Aorta (tissue), 5 donors: ENCODE measurements at regions not wholly inside any gene's neighbourhood (a gene's known extent, or its start where the extent isn't known, plus 50 kb on each side); places are given as distances from the start of the nearest gene placed in this dataset.
A peak's percentile ranks its signal among the peaks of the same experiment; 100 is the strongest.

Experiments
- ATAC-seq: fragments of 200-7000 bp; cut with Tn5 transposase; one replicate; pipeline ENCODE4 v1.9.1; 2022; ENCODE audit warnings: moderate library complexity; ENCODE audit not compliant: low FRiP score
- DNase-seq, 2 donors: peaks; one replicate each; pipeline ENCODE4 v3.0.0-alpha.2; 2020
- H3K27ac ChIP-seq, 2 donors: one replicate each; pipeline ENCODE4 v1.5.1; 2013; ENCODE audit warnings: low read length in 2 of 2, mild to moderate bottlenecking in 2 of 2, moderate library complexity in 2 of 2, control low read depth in 1 of 2, inconsistent platforms in 1 of 2, low read depth in 1 of 2
- H3K27me3 ChIP-seq, 2 donors: one replicate each; pipeline ENCODE4 v1.6.1; 2013; ENCODE audit warnings: control low read depth in 1 of 2, low read length in 1 of 2, mild to moderate bottlenecking in 1 of 2, moderate library complexity in 1 of 2; ENCODE audit not compliant: insufficient read depth in 2 of 2, control insufficient read depth in 1 of 2
- H3K36me3 ChIP-seq, 2 donors: one replicate each; pipeline ENCODE4 v1.6.1; 2013; ENCODE audit warnings: control low read depth in 1 of 2, low read length in 1 of 2, mild to moderate bottlenecking in 1 of 2; ENCODE audit not compliant: insufficient read depth in 2 of 2, control insufficient read depth in 1 of 2
- H3K4me1 ChIP-seq, 2 donors: one replicate each; pipeline ENCODE4 v1.6.1; 2013; ENCODE audit warnings: low read length in 2 of 2, control low read depth in 1 of 2, mild to moderate bottlenecking in 1 of 2, moderate library complexity in 1 of 2; ENCODE audit not compliant: insufficient read depth in 2 of 2, control insufficient read depth in 1 of 2
- H3K4me3 ChIP-seq, 2 donors: one replicate each; pipeline ENCODE4 v1.5.1; 2013; ENCODE audit warnings: low read length in 2 of 2, control low read depth in 1 of 2, mild to moderate bottlenecking in 1 of 2
- H3K9me3 ChIP-seq: one replicate; pipeline ENCODE4 v1.6.1; 2013; ENCODE audit warnings: mild to moderate bottlenecking, low read length; ENCODE audit not compliant: control insufficient read depth
- WGBS, 2 donors: extraction: QIAGEN DNeasy Blood & Tissue Kit; methylation state at CpG; one replicate each; pipeline ENCODE4 v1.1.7; 2013; 5-methylcytosine and 5-hydroxymethylcytosine counted together
- intact Hi-C, 2 donors: fragments of 100-400 bp; cut with DNase I; formaldehyde crosslinking; loops; one replicate each; pipeline versions ENCODE4 v1.14.2 to v1.15.0; 2022
- donor health status: healthy with polysubstance abuse.
- donor health status: Bipolar disorder and iron deficiency.
- donor health status: DM: no; HTN: no; CAD: no.
- donor health status: DM: no; HTN: no; CAD: no.
- donor health status: DM: yes; HTN: yes; CAD: no.

GRCh38 chr6:44062771-44063560, 64.3 kb downstream of the MRPL14 start:
- Histone ChIP-seq H3K27me3 (no peaks in the 10 kb centered on the region), H3K9me3 (no peaks in the 10 kb centered on the region), H3K36me3 (no peaks in the 10 kb centered on the region), H3K27ac (no peak overlapping the region), H3K4me3 (no peak overlapping the region), H3K4me1 (peaks cover 0 to 4% of the 10 kb centered on the region in 2 donors)
- WGBS, 2 donors, result 76 to 85% methylated on average over 20 of the region's 20 CpGs
- DNase-seq (peak in 1 of 2 donors; percentile 64), ATAC-seq (no peak)
- intact Hi-C loops, result no loop called here

- H3K4me3 ChIP-seq, result no peak overlapping the region
- peak overlapping the region in 1 of 2 donors; percentile 7 for H3K27ac ChIP-seq
- H3K9me3 ChIP-seq, result no peaks in the 10 kb centered on the region
- peak in 1 of 2 donors; percentile 69 for DNase-seq
- WGBS, 2 donors, result 48 to 51% methylated on average over 3 of the region's 3 CpGs
- peaks cover 0 to 4% of the 10 kb centered on the region in 2 donors for H3K4me1 ChIP-seq
- no peak for ATAC-seq
- no peaks in the 10 kb centered on the region for H3K27me3 ChIP-seq
- no peaks in the 10 kb centered on the region for H3K36me3 ChIP-seq
- intact Hi-C loops, result no loop called here
These were observed 65.0 kb downstream of the MRPL14 start for GRCh38 chr6:44062105-44062770.

- DNase-seq, result no peak
- intact Hi-C loops, result no loop called here
- Histone ChIP-seq H3K4me3 (no peak overlapping the region), H3K27ac (no peak overlapping the region), H3K4me1 (peaks cover 0 to 4% of the 10 kb centered on the region in 2 donors), H3K36me3 (no peaks in the 10 kb centered on the region), H3K27me3 (no peaks in the 10 kb centered on the region), H3K9me3 (no peaks in the 10 kb centered on the region)
- ATAC-seq, result no peak
- 30 to 32% methylated on average over 5 of the region's 5 CpGs for WGBS, 2 donors
These were observed 65.7 kb downstream of the MRPL14 start for GRCh38 chr6:44061375-44062104.

GRCh38 chr6:44060612-44061374, 66.5 kb downstream of the MRPL14 start:
- intact Hi-C loops, result no loop called here
- ATAC-seq, result no peak
- H3K36me3 ChIP-seq, result no peaks in the 10 kb centered on the region
- DNase-seq, result no peak
- no peaks in the 10 kb centered on the region for H3K9me3 ChIP-seq
- no peak overlapping the region for H3K27ac ChIP-seq
- peaks cover 0 to 4% of the 10 kb centered on the region in 2 donors for H3K4me1 ChIP-seq
- H3K4me3 ChIP-seq, result no peak overlapping the region
- WGBS, 2 donors, result 81 to 88% methylated on average over 10 of the region's 10 CpGs
- H3K27me3 ChIP-seq, result no peaks in the 10 kb centered on the region

- DNase-seq (no peak), ATAC-seq (no peak)
- WGBS, 2 donors, result 43 to 47% methylated on average over 7 of the region's 7 CpGs
- Histone ChIP-seq H3K4me3 (no peak overlapping the region), H3K9me3 (no peaks in the 10 kb centered on the region), H3K27ac (peak overlapping the region in 1 of 2 donors; percentile 50), H3K27me3 (no peaks in the 10 kb centered on the region), H3K36me3 (no peaks in the 10 kb centered on the region), H3K4me1 (peaks cover 0 to 4% of the 10 kb centered on the region in 2 donors)
- intact Hi-C loops, result loop anchor here in 1 of 2 donors (5.0 kb wide), 1 partner anchor 57 kb away; no protein-coding TSS in a partner anchor
These were observed 67.6 kb downstream of the MRPL14 start for GRCh38 chr6:44059359-44060346.

GRCh38 chr6:44058617-44059358, 68.5 kb downstream of the MRPL14 start:
- Histone ChIP-seq H3K4me1 (peaks cover 0 to 4% of the 10 kb centered on the region in 2 donors), H3K27me3 (no peaks in the 10 kb centered on the region), H3K27ac (peak overlapping the region in 1 of 2 donors; percentile 69), H3K4me3 (no peak overlapping the region), H3K9me3 (no peaks in the 10 kb centered on the region), H3K36me3 (no peaks in the 10 kb centered on the region)
- peak; percentile 92 to 95 for DNase-seq
- intact Hi-C loops, result loop anchor here in 1 of 2 donors (5.0 kb wide), 1 partner anchor 56 kb away; no protein-coding TSS in a partner anchor
- ATAC-seq, result peak; percentile 87
- WGBS, 2 donors, result 32 to 34% methylated on average over 19 of the region's 19 CpGs

- DNase-seq (no peak), ATAC-seq (no peak)
- no peaks in the 10 kb centered on the region for H3K36me3 ChIP-seq
- 64% methylated on average over 10 of the region's 10 CpGs for WGBS, 2 donors
- H3K4me3 ChIP-seq, result no peak overlapping the region
- no peaks in the 10 kb centered on the region for H3K9me3 ChIP-seq
- no peaks in the 10 kb centered on the region for H3K27me3 ChIP-seq
- H3K27ac ChIP-seq, result peak overlapping the region; percentile 68 to 69
- intact Hi-C loops, result loop anchor here in 1 of 2 donors (5.0 kb wide), 1 partner anchor 56 kb away; no protein-coding TSS in a partner anchor
- peaks cover 0 to 4% of the 10 kb centered on the region in 2 donors for H3K4me1 ChIP-seq
These were observed 69.2 kb downstream of the MRPL14 start for GRCh38 chr6:44057931-44058616.
